GM12878 (cell line): ENCODE measurements at regions not wholly inside any gene's neighbourhood (a gene's known extent, or its start where the extent isn't known, plus 50 kb on each side); places are given as distances from the start of the nearest gene placed in this dataset.

ENCODE experiments used
- ATAC-seq: fragments of 200-7000 bp; cut with Tn5 transposase; 3 replicates; pipeline ENCODE4 v1.9.1; 2020; ENCODE audit warnings: mild to moderate bottlenecking, moderate library complexity
- BruUV-seq: library from RNA; stranded (reverse); fragments of 400-500 nt; replicated peaks from 2 replicates; lab custom pipeline; 2021; lab: Mats Ljungman, UMichigan
- CTCF ChIA-PET: fragments of 300-600 bp; sonication (Branson Sonifier 250); formaldehyde crosslinking; extraction: SDS; loops from one replicate; lab custom pipeline; 2021; ENCODE audit warnings: inconsistent platforms; lab: Yijun Ruan, JAX
- POLR2A ChIA-PET: fragments of 350-600 bp; formaldehyde crosslinking; extraction: SDS; loops from one replicate; lab custom pipeline; 2021; ENCODE audit warnings: inconsistent platforms; lab: Charles Lee
- RAD21 ChIA-PET: fragments of 300-600 bp; sonication (Branson Sonifier 250); formaldehyde crosslinking; loops from one replicate; lab custom pipeline; 2023; ENCODE audit warnings: antibody characterized with exemption; ENCODE audit not compliant: unreplicated experiment; lab: Charles Lee
- SMC1A ChIA-PET: fragments of 300-600 bp; sonication (Branson Sonifier 250); formaldehyde crosslinking; loops from one replicate; lab custom pipeline; 2023; ENCODE audit not compliant: unreplicated experiment, uncharacterized antibody; lab: Charles Lee
- DNase-seq: peaks from one replicate; pipeline ENCODE4 v3.0.0-alpha.2; 2011; ENCODE audit warnings: low read depth, low spot score
- FAIRE-seq: peaks from 3 replicates; lab custom pipeline; 2011; peaks lifted over from hg19 to GRCh38; lab: Jason Lieb, UNC
- H2AFZ ChIP-seq: 2 replicates; pipeline ENCODE4 v1.6.0; 2011; ENCODE audit warnings: low read depth, low read length, control low read depth; ENCODE audit not compliant: control insufficient read depth
- H3K27ac ChIP-seq: 2 replicates; pipeline ENCODE4 v1.5.1; 2011; ENCODE audit warnings: control low read depth; ENCODE audit not compliant: control insufficient read depth, insufficient read depth
- H3K27me3 ChIP-seq, 2 experiments: replicated peaks in 1 of 2; 2 replicates each; pipeline versions ENCODE4 v1.6.0 to v1.6.1; 2011; ENCODE audit warnings: low read length in 1 of 2; ENCODE audit not compliant: control insufficient read depth in 2 of 2, insufficient read depth in 2 of 2
- H3K36me3 ChIP-seq, 2 experiments: 2 replicates each; pipeline ENCODE4 v1.5.1; 2011; ENCODE audit warnings: low read length in 1 of 2; ENCODE audit not compliant: control insufficient read depth in 2 of 2, insufficient read depth in 2 of 2
- H3K4me1 ChIP-seq: 2 replicates; pipeline ENCODE4 v1.6.1; 2011; ENCODE audit warnings: mild to moderate bottlenecking, low read length, moderate library complexity, mixed read lengths; ENCODE audit not compliant: control insufficient read depth, insufficient read depth
- H3K4me2 ChIP-seq: 2 replicates; pipeline ENCODE4 v1.6.0; 2011; ENCODE audit warnings: control low read depth; ENCODE audit not compliant: control insufficient read depth, insufficient read depth
- H3K4me3 ChIP-seq: fragments of 200-600 bp; sonication (generic); 2 replicates; pipeline ENCODE4 v1.5.1; 2016
- H3K79me2 ChIP-seq: 2 replicates; pipeline ENCODE4 v1.6.0; 2011; ENCODE audit warnings: low read length; ENCODE audit not compliant: control insufficient read depth, insufficient read depth
- H3K9ac ChIP-seq: 2 replicates; pipeline ENCODE4 v1.8.0; 2011; ENCODE audit warnings: low read length, control low read depth, mixed read lengths; ENCODE audit not compliant: control insufficient read depth, insufficient read depth
- H3K9me3 ChIP-seq: replicated peaks from 3 replicates; pipeline ENCODE4 v1.5.1; 2011; ENCODE audit warnings: mild to moderate bottlenecking, low read length; ENCODE audit not compliant: control insufficient read depth, insufficient read depth
- H4K20me1 ChIP-seq: 2 replicates; pipeline ENCODE4 v1.6.0; 2011; ENCODE audit not compliant: control insufficient read depth, insufficient read depth
- ATF7 ChIP-seq: fragments of 450-650 bp; IDR thresholded peaks from 2 replicates; pipeline ENCODE4 v1.6.1; 2016; ENCODE audit warnings: low read depth, mild to moderate bottlenecking
- BCLAF1 ChIP-seq: fragments of 450-650 bp; IDR thresholded peaks from 2 replicates; pipeline ENCODE4 v1.6.1; 2017; ENCODE audit warnings: antibody characterized with exemption, mild to moderate bottlenecking, moderate library complexity
- ETV6 ChIP-seq, 2 experiments: fragments of 450-650 bp in 1 of 2; IDR thresholded peaks in 1 of 2; conservative IDR thresholded peaks in 1 of 2; 2 replicates each; pipeline ENCODE4 v1.6.1; 2014; ENCODE audit warnings: antibody characterized with exemption in 1 of 2, borderline replicate concordance in 1 of 2, low read depth in 1 of 2, mild to moderate bottlenecking in 1 of 2, moderate library complexity in 1 of 2
- EZH2 ChIP-seq: IDR thresholded peaks from 2 replicates; pipeline ENCODE4 v1.6.1; 2012; ENCODE audit warnings: low read depth, mild to moderate bottlenecking, control low read depth, inconsistent platforms, low read length, borderline replicate concordance; ENCODE audit not compliant: control insufficient read depth
- HSF1 ChIP-seq: fragments of 150-350 bp; IDR thresholded peaks from 2 replicates; pipeline ENCODE4 v1.6.1; 2014; ENCODE audit warnings: mild to moderate bottlenecking, low read depth, low read length
- KLF5 ChIP-seq: fragments of 450-650 bp; IDR thresholded peaks from 2 replicates; pipeline ENCODE4 v1.6.1; 2014; ENCODE audit warnings: mild to moderate bottlenecking; ENCODE audit not compliant: partially characterized antibody
- LARP7 ChIP-seq: fragments of 450-650 bp; IDR thresholded peaks from 2 replicates; pipeline ENCODE4 v1.6.1; 2017; ENCODE audit warnings: mild to moderate bottlenecking
- MEF2B ChIP-seq: fragments of 450-650 bp; IDR thresholded peaks from 2 replicates; pipeline ENCODE4 v1.6.1; 2018; ENCODE audit warnings: mild to moderate bottlenecking, moderate library complexity; ENCODE audit not compliant: partially characterized antibody, poor library complexity, severe bottlenecking
- NBN ChIP-seq: fragments of 450-650 bp; IDR thresholded peaks from 2 replicates; pipeline ENCODE4 v1.6.1; 2016
- NFIC ChIP-seq: IDR thresholded peaks from 2 replicates; pipeline ENCODE4 v1.6.1; 2012; ENCODE audit warnings: low read depth, mild to moderate bottlenecking, inconsistent platforms, low read length, moderate library complexity
- PML ChIP-seq: IDR thresholded peaks from 2 replicates; pipeline ENCODE4 v1.6.1; 2012; ENCODE audit warnings: low read length, inconsistent platforms
- SMARCA5 ChIP-seq: fragments of 450-650 bp; IDR thresholded peaks from 2 replicates; pipeline ENCODE4 v1.6.1; 2017; ENCODE audit warnings: mild to moderate bottlenecking
- TBL1XR1 ChIP-seq: IDR thresholded peaks from 2 replicates; pipeline ENCODE4 v1.6.1; 2012; ENCODE audit warnings: low read depth, low read length, improper control_type of control experiment
- WGBS: methylation state at CpG from one replicate; pipeline ENCODE4 v1.1.6; 2016; ENCODE audit warnings: low lambda C conversion rate; ENCODE audit not compliant: insufficient replicate concordance, insufficient coverage; ENCODE audit errors: missing lambda C conversion rate; 5-methylcytosine and 5-hydroxymethylcytosine counted together
- in situ Hi-C: fragments of 300-500 bp; cut with MboI; formaldehyde crosslinking; loops from 9 replicates; pipeline ENCODE4 v1.14.3; 2018; ENCODE audit warnings: mixed read lengths
- intact Hi-C: fragments of 100-400 bp; cut with micrococcal nuclease; formaldehyde crosslinking; loops from one replicate; pipeline ENCODE4 v1.14.2; 2022; ENCODE audit not compliant: unreplicated experiment
- TF ChIP-seq, protein P1 (sequence below): fragments of 450-650 bp; IDR thresholded peaks from 2 replicates; pipeline ENCODE4 v1.6.1; 2016; ENCODE audit warnings: mild to moderate bottlenecking

DNA sequence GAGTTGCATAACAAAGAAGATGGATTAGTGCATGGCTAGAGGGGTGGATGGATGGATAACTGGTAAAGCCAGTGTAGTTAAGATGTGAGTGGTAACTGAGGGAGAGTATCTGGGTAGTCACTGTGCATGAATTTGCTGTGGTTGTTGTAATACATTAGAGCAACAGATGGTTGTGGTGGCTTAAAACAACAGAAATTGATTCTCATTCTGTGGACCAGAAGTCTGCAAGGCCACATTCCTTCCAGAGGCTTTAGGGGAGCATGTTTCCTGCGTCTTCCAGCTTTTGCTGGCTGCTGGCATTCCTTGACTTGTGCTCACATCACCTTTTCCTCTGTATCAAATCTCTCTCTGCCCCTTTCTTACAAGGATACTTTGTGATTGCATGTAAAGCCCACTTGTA, 155.4 kb downstream of the ASB1 start:
- H3K4me1 ChIP-seq: no peaks in the 10 kb centered on the region
- no peak overlapping the region for H3K9ac ChIP-seq
- RAD21 ChIA-PET: no interaction called here
- POLR2A ChIA-PET: no interaction called here
- no peaks in the 10 kb centered on the region for H4K20me1 ChIP-seq
- no peak for DNase-seq
- H3K27me3 ChIP-seq: no peaks in the 10 kb centered on the region; a peak in 1 of 4 replicates
- no TSS peak for BruUV-seq
- no peak overlapping the region for H3K4me2 ChIP-seq
- in situ Hi-C loops: no loop called here
- no peaks in the 10 kb centered on the region for H3K36me3 ChIP-seq
- no peaks in the 10 kb centered on the region for H3K9me3 ChIP-seq
- TF ChIP-seq ATF7 (no peak), HSF1 (no peak), MEF2B (no peak), PML (no peak), SMARCA5 (no peak), LARP7 (no peak), TBL1XR1 (no peak)
- TF ChIP-seq, all 136 proteins: peak for 0
- no peaks in the 10 kb centered on the region for H3K79me2 ChIP-seq
- FAIRE-seq: no peak
- H2AFZ ChIP-seq: no peak overlapping the region
- ATAC-seq: no peak
- SMC1A ChIA-PET: no interaction called here
- H3K27ac ChIP-seq: no peak overlapping the region
- intact Hi-C loops: no loop called here
- CTCF ChIA-PET: no interaction called here
- H3K4me3 ChIP-seq: no peak overlapping the region
- 0% methylated on average over 1 of the region's 1 CpG for WGBS

DNA sequence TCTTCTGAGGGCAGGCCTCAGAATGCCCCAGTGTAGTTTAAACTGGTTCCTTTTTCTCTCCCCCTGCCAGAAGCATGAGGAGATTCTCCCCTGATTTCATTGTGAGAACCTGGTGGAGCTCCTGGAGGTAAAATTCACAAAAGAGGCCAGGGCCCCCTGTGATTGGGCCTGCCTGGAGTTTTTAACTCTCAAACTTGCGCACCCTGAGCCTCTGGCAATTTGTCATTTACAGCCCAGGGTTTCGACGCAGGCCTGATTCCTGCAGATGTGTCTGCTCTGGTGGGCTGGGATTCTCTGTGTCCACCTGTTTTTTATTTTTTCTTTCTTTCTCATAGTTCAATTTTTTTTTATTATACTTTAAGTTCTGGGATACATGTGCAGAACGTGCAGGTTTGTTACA, 157.9 kb downstream of the ASB1 start:
- Histone ChIP-seq H3K9ac (no peak overlapping the region), H3K9me3 (no peaks in the 10 kb centered on the region), H3K4me2 (no peak overlapping the region), H3K79me2 (no peaks in the 10 kb centered on the region), H3K4me1 (no peaks in the 10 kb centered on the region), H3K4me3 (no peak overlapping the region), H4K20me1 (no peaks in the 10 kb centered on the region), H3K36me3 (no peaks in the 10 kb centered on the region), H3K27ac (no peak overlapping the region), H2AFZ (no peak overlapping the region), H3K27me3 (no peaks in the 10 kb centered on the region; a peak in 1 of 4 replicates)
- no TSS peak for BruUV-seq
- DNase-seq: no peak
- ChIA-PET POLR2A (no interaction called here), SMC1A (interaction anchor here (0.9 kb wide), 1 partner anchor 11 kb away, joined by 3 read pairs; no protein-coding TSS in a partner anchor), CTCF (no interaction called here), RAD21 (no interaction called here)
- no peak for ATAC-seq
- no peak for FAIRE-seq
- intact Hi-C loops: no loop called here
- 63% methylated on average over 4 of the region's 4 CpGs for WGBS
- in situ Hi-C loops: no loop called here
- TF ChIP-seq ETV6 (conservative IDR thresholded peaks at IDR 0.05 in 1 of 2, IDR thresholded peaks at IDR 0.05 in 1 of 2; ENCODE audit: borderline replicate concordance in 1 of 2, low read depth in 1 of 2): no peak
- TF ChIP-seq BCLAF1: no peak
- TF ChIP-seq, protein P1, sequence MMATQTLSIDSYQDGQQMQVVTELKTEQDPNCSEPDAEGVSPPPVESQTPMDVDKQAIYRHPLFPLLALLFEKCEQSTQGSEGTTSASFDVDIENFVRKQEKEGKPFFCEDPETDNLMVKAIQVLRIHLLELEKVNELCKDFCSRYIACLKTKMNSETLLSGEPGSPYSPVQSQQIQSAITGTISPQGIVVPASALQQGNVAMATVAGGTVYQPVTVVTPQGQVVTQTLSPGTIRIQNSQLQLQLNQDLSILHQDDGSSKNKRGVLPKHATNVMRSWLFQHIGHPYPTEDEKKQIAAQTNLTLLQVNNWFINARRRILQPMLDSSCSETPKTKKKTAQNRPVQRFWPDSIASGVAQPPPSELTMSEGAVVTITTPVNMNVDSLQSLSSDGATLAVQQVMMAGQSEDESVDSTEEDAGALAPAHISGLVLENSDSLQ: no peak
- no peak for TF ChIP-seq PML
- TF ChIP-seq EZH2: no peak
- no peak for TF ChIP-seq NFIC
- TF ChIP-seq NBN: no peak
- TF ChIP-seq KLF5: no peak
